NCI-H524 treated with DMSO at 0.1 percent for 48 hours (cell line): ENCODE measurements at regions not wholly inside any gene's neighbourhood (a gene's known extent, or its start where the extent isn't known, plus 50 kb on each side); places are given as distances from the start of the nearest gene placed in this dataset.

Source experiments
- DNase-seq: peaks from one replicate; lab custom pipeline; 2025; lab: John Stamatoyannopoulos, UW

DNA sequence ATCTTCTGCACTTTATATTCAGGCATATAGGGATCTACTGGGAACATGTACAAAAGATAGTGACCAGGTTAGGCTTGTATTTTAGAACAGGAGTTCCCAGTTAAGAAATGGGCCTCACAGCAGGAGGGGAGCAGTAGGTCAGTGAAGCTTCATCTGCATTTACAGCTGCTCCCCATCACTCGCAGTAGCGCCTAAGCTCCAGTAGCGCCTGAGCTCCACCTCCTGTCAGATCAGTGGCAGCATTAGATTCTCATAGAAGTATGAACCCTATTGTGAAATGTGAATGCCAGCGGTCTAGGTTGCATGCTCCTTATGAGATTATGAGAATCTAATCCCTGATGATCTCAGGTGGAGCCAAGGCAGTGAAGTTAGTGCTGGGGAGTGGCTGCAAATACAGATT is 224.4 kb upstream of the CYRIA start:
- no peak for DNase-seq

DNA sequence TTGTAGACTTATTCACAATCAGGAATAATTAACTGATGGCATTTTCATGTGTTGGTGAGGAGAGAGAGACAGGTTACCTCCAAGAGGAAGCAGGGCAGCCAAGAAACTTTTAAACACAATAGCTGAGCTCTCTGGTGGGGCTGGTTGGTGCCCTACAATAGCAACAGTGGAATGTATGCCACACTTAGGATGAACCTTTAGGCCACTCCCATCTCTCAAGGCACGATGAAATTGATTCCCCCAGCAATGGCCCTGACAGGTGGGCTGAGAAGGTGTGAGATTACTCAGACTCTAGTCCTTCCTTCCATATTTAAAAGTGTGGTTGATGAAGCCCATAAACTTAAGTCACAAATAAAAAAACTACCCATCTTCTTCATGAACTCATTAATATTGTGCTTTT is 219.4 kb upstream of the CYRIA start:
- no peak for DNase-seq

DNA sequence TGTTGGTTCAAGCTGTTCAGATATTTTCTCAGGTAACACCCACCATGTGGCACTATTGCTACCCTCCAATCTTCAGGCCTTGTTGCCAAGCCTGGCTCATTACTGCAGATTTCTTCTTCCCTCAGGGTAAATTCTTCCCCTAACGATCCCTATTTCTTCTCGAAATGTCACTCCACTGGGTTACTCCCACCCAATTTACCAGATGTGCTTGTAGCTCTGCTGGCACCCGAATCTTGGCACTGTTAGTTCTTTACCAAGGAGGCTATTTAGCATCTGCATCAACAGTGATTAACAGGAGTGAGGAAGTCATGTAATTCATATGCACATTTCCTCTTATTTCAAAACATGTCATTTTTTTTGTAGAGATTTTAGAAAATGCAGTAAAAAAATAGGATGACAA is 217.1 kb upstream of the CYRIA start:
- DNase-seq: no peak

DNA sequence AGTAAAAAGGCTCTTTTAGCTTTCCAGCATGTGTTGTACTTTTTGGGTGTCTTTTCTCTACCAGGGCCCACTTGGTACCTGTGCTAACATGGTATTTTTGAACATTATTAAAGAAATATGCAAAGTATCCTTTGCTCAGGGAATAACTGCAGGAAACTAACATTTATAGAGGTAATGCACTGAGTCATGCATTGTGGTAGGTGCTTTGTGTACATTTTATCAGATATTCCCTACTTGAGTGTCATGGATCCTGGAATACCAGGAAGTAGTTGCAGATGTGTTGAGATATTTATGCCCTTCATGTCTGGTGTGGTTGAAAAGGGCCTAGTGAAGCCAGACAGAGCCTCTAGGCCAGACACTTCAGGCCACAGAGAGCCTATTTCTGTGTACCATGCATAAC is 215.5 kb upstream of the CYRIA start:
- DNase-seq: no peak

DNA sequence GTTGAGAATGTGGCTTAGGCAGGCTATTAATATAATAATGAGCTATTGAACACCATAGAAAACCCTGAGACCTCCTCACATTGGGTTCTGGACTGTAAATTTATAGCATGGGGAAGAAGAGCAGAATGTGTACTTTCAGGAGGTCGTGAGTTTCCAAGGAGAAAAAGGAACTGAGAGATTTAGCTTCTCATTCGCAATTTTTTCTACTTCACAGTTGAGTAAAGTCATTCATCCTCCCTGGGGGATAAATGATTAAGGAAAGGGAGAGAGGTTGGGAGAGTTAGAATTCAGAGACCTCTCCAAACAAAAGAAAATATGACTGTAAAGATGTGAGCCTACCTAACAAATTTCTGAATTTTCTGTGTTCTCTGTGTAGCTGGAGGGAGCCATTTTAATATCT is 205.8 kb upstream of the CYRIA start:
- no peak for DNase-seq

DNA sequence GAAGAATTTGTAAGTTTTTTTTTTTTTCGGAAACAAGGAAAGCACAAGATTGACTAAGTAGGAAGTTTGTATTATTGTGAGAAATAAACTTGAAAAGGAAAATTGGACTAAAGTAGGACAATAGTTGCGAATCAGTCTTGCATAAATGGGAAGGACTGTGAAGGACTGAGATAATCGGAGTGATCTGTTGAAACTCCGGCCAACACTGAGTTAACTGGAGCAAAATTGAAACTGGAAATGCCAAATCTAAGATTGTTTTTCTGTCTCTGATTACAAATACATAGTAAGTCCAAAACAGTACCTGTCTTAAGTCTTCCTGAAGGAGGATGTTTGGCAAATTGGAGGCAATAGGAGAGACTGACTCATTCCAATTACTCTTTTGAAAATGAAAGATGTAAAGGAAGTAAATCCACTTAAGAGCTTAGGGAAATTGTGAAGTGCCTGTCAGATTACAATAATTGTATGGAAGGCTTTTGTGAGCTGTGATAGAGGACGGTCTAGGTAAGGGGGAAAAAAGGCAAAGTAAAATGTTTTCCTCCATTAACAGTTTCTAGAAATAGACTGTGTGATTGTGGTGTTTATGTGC is 204.9 kb upstream of the CYRIA start:
- DNase-seq: peak; percentile 67

DNA sequence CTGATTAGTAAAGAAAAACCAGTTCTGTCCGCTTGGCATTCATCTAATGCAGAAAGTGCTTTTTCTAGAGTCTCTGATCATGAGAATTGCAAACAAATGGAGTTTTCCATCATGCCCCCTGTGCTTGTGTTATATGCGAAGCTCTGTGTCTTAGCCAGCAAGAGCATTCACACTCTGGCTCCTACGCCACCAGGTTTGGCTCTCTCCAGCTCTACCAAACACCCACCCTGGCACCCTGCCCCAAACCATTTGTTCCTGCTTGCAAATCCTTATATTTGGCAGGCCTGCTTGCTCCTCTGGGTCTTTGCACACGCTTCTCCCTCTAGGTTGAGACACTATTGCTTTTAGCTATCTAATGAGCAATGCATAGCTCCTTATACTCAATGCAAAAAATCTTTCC is 204.1 kb upstream of the CYRIA start:
- DNase-seq: no peak

DNA sequence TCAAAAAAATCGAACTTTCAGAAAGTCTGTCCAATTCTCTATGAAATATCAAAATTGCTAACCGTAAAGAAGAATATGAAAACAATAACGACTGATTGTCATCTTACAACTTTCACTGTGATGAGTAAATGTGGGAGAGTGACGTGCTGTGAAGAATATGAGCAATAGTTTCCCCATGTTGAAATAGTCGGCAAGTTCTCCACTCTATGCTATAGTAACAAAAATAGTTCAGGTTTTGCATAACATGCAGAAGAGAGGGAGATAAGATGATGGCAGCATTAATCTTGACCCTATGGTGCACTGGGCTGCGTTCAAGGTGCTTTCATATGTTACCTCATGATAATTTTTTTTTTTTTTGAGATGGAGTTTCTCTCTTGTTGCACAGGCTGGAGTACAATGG is 196.8 kb upstream of the CYRIA start:
- no peak for DNase-seq

DNA sequence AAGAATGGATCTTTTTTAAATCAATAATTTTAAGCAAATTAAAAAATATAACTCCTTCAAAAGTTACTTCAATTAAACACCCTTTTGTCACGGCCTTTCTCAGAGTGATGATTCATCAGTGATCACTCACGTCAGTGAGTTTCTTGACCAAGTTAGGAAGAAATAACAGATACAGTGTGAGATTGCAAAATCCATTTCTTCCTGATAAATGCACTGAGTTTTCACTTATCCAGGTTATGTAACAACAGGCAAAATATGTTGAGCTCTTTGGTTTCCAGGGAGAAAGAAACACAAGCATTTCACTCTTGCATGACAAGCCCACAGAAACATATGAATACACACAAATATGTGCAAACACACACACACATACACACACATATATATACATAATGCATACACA is 195.9 kb upstream of the CYRIA start:
- DNase-seq: no peak

DNA sequence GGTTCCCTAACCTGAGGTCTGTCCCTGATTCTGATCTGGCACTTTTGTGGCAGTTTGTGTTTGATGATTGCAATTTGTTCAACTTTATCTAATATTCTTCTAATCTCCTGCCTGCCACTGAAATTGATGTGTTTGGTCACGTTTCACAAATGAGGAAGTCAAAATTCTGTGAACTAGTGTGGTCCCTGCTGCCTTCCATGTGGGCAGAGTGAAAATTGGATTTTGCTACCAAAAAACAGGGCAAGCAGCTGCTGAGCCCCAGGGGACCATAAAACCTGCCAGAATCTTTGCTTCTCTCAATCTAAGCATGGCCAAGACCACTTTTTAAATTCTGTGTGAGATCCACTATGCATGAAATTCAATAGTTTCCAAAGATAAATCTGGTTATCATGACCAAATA is 195.5 kb upstream of the CYRIA start:
- no peak for DNase-seq

DNA sequence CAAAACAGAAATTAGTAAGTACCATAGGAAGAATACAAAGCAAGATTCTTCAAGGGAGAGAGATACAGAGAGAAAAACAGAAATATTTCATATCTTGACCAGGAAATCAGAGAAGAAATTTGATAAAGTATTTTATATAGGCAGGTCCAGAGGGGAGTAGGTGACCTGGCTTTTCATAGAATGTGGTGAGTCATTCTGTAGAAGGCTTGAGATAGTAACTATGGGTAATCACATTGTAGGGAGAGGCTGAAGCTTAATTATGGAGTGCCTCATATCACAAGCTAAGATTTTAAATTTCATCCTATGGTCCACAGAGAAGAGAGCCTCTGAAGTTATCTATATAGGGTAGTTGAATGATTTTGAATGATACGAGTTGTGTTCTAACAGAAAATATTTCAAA is 195.0 kb upstream of the CYRIA start:
- no peak for DNase-seq

DNA sequence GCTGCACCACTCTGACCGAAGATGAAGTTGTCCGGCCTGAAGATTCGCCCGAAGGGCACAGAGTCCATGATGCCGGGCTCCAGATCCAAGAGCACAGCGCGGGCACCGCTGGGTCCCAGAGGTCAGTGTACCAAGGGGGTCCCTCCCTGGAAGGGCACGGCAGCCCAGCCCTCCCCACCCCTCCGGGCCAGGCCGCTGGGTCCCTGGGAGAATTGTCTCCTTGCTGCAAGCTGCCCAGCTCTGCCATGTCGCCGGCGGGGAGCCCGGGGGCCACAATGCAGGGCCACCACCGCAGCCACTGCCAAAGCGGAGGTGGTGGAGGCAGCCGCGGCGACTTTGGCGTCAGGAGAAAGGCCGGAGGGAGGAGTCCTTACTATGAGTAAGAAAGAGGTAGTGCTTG is 189.5 kb upstream of the CYRIA start:
- DNase-seq: no peak

DNA sequence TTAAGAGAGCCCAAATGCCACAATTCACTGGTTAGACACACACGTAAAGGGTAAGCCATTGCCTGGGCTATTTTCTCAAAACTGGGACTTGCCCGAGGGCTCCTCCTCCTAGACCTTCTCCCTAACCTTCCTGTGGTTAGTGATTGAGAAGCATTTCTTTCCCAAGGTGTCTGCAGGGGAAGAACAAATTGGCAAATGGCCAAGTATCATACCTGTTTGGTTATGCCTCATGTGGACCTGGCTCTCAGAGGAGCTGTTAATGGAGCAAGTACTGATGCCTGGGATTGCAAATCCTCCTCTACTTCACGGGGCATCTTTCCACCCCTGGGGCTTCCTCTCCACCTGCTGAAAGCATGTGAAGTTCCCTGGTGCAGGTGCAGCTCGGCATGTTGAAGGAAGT is 187.5 kb upstream of the CYRIA start:
- no peak for DNase-seq

DNA sequence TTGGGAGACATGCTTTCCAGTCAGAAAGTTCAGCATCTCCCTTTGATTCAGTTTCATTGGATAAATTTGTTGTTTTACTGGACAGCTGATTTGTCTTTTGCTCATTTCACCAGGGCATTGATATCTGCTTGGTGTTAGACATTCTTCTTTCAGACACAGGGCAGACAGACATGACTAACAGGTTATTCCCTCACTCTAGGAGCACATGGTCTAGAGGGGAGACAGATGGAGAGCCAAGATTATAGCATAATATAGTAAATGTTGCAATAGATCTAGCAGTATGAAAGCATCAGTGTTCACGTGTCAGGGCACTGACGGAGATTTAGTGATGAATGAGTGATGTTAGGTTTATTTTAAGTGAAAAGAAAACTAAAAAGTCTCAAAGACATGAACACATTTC is 187.0 kb upstream of the CYRIA start:
- no peak for DNase-seq

DNA sequence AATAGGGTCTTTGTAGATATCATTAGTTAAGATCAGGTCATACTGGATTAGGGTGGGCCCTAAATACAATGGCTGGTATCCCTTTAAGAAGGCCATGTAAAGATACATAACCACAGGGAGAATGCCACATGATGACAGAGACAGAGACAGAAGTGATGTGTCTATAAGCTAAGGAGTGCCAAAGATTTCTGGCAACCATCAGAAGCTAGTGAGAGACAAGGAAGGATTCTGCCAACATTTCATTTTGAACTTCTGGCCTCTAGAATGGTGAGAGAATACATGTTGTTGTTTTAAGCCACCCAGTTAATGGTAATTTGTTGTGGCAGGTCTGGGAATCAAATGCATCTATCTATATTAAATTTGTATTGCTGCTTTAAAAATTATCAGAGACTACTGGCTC is 185.5 kb upstream of the CYRIA start:
- DNase-seq: no peak

DNA sequence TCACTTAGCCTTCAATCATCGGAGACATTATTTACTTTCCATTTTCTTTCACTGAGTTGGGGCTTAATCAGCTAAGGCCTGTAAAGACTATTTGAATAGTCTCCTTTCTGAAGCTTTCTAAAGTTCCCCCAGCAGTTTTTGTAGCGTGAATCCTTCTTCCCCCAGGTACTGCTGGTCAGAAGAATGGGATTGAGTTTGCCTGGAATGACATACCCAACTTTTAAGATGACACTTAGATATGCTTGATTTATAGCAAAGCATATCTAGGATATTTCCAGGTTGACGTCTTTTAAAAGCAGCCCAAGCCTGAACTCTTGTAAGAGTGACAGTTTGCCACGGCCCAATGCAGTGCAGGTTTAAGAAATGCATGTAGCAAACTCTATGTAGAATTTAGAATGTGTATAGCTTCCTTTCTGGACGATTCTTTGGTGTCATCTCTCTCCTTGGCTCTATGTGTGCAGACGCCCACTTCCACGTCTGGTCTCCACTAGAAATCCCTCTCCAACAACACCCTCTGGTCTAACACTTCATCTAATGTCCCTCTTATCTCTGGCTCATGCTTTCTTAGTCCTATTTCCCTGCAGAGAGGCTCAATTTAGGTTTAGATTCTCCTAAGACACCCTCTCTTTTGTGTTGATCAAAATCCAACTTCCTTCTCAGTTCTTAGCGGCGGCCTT is 175.0 kb upstream of the CYRIA start:
- no peak for DNase-seq

DNA sequence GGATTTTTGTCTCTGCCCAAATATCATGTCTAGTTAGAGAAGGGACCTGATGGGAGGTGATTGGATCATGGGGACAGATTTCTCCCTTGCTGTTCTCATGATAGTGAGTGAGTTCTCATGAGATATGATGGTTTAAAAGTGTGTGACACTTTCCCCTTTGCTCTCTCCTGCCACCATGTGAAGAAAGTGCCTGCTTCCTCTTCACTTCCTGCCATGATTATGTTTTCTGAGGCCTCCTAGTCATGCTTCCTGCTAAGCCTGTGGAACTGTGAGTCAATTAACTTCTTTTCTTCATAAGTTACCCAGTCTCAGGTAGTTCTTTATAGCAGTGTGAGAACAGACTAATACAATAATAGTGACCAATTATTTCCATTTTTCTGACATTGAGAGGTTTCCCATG is 167.3 kb upstream of the CYRIA start:
- no peak for DNase-seq

DNA sequence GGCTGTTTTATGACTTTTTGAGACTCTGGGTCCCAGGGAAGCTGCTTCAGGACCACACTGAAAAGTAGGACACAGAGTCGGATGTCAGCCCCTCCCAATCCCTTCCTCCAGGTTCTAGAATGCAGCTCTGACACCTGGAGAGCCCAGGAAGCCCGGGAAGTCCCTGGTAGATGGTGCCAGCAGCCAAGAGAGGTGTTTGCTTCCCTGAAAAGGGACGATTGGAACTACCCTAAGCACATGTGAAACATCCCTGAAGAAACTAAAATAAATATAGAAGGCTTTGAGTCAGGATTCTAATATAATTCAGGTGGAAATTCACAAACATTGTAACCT is 163.2 kb upstream of the CYRIA start:
- no peak for DNase-seq

DNA sequence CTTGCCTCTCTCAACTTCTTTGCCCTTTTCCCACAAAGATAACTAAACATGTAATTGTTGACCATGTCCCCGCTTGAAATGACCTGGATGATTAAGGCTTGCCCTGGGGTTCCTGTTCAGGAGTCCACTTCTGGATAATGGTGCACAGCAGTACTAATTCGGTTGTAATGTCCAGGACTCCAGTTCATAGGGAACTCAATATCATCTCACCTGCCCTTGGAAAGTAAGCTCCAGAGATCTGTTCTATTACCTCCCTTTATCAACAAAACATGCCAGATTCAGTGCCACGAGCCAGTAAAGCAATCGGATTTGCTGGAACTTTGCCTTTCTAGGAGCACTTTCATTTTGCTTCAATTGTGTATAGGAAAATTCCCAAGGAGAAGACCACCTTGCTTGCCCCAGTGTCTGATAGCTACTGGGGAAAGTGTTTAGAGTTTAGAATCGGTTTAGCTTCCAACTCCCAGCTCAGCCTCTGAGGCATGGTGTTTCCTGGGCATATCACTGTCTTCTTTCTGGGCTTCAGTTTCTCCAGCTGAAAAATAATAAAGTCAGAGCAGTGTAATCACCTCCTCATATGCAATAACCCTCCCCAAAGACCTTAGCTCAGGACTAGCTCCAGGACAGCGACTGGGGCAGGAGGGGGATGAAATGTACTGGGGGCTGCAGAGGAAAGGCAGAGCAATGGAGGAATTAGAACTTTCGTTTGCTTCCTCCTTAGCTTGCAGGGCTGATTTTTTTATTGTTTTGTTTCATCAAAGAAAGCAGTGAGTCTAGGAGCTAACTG is 162.6 kb upstream of the CYRIA start:
- DNase-seq: no peak

DNA sequence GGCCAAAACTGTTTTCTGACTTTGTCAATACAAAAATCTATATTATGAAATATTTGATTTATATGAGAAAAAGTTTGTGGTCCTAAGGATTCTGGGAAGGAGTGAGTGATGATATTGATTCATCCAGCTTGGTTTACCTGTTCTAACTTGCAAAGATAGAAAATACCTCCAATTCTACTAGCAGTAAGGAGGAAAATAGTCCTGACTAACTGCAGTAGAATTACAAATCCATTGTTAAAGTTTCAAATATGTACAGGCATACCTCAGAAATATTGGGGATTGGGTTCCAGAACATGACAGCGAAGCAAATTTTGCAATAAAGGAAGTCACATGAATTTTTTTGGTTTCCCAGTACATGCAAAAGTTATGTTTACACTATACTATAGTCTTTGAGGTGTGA is 158.8 kb upstream of the CYRIA start:
- DNase-seq: no peak

DNA sequence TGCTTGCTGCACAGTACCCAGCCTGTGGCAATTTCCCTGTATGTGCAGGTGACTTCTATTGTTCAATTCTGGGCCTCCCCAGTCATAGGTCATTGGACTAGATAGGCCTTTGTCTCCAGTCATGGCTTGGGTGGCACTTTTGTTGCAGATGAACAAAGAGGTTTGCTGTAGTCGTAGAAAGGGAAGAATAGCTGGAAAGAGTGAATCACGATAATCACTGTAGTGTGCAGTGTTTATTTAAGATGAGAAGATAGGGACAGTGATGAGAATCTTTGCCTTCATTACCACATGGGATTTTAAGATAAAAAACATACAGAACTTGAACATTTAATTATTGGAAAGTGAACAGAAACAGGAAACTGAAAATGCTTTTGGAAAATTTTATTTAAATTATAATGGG is 156.1 kb upstream of the CYRIA start:
- DNase-seq: no peak

DNA sequence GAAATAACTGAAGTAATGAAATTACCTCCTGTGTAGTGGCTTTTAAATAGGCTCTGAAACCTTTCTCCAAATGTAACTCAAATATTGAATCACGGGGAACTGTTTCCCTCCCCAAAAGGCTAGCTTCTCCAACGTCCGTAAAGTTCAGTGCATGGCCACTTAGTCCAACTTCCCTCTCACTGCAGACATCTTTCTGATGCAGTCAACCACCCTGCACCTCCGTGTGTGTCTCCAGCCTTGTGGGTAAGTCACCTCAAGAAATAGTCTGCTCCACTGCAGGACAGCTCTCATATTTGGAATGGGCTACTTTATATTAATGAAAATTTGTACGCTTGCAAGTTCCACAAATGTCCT is 152.5 kb upstream of the CYRIA start:
- DNase-seq: no peak

DNA sequence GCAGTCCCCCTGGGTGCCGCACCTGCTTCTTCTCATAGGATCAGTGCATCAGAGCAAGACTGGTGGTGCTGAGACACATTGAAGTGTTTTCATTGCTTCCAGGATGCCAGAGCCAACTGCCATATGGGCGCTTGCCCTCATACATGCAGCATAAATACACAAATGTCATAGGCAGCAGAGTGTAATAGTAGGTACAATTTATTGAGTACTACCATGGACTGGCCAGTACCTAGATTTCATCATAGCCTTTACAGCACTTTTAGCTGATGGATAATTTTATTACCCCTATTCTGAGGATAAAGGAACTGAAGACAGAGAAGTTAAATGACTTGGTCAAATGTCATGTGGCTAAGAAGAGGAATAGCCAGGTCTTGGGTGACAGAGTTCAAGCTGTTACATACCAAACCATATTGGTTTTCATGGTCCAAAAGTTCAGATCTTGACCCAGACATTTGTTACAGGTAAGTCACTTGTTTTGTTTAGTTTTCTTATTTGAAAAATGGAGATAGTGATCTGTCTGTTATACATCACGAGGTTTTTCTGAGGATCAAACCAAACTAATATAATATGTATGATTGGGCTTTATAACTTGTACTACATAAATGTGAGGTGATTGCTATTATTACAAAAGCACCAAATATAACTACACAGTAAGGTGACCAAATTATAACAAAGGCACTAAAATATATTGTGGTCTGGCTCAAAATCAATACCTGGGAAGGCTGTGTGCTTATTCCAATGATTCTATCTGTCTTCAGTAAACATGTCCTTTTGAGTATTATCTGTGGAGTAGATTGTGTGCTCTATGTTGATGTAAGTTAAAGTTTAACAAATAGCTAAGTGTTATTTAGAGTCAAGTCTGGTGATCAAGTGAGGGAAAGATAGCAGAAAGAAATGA is 151.9 kb upstream of the CYRIA start:
- DNase-seq: no peak
